DND-41 (cell line): ENCODE measurements at regions not wholly inside any gene's neighbourhood (a gene's known extent, or its start where the extent isn't known, plus 50 kb on each side); places are given as distances from the start of the nearest gene placed in this dataset.

ENCODE experiments used
- ATAC-seq: fragments of 200-7000 bp; cut with Tn5 transposase; 3 replicates; pipeline ENCODE4 v1.9.1; 2021; ENCODE audit warnings: low read depth; ENCODE audit not compliant: insufficient read depth
- DNase-seq: peaks from one replicate; pipeline ENCODE4 v3.0.0-alpha.2; 2020
- H2AFZ ChIP-seq: 2 replicates; pipeline ENCODE4 v1.6.0; 2012; ENCODE audit warnings: low read depth, low read length
- H3K27ac ChIP-seq: 2 replicates; pipeline ENCODE4 v1.5.1; 2012; ENCODE audit warnings: low read length, inconsistent platforms
- H3K27me3 ChIP-seq: fragments of 200-600 bp; sonication (generic); 2 replicates; pipeline ENCODE4 v1.6.0; 2012; ENCODE audit warnings: low read length, mild to moderate bottlenecking, inconsistent platforms; ENCODE audit not compliant: insufficient read depth, poor library complexity
- H3K36me3 ChIP-seq: 2 replicates; pipeline ENCODE4 v1.5.1; 2012; ENCODE audit warnings: low read length, inconsistent platforms; ENCODE audit not compliant: insufficient read depth
- H3K4me1 ChIP-seq: 2 replicates; pipeline ENCODE4 v1.5.1; 2012; ENCODE audit warnings: mild to moderate bottlenecking, low read length; ENCODE audit not compliant: insufficient read depth
- H3K4me2 ChIP-seq: 2 replicates; pipeline ENCODE4 v1.6.0; 2012; ENCODE audit warnings: mild to moderate bottlenecking, moderate library complexity, low read length, inconsistent platforms; ENCODE audit not compliant: insufficient read depth
- H3K4me3 ChIP-seq, 2 experiments: fragments of 200-600 bp in 1 of 2; shearing (Covaris generic) in 1 of 2; 2 replicates each; pipeline ENCODE4 v1.5.1; 2012 to 2016; ENCODE audit warnings: inconsistent platforms in 2 of 2, low read length in 2 of 2, mild to moderate bottlenecking in 2 of 2, low read depth in 1 of 2, moderate library complexity in 1 of 2
- H3K79me2 ChIP-seq: 2 replicates; pipeline ENCODE4 v1.6.0; 2012; ENCODE audit warnings: low read length, inconsistent platforms; ENCODE audit not compliant: insufficient read depth
- H3K9ac ChIP-seq: 2 replicates; pipeline ENCODE4 v1.6.0; 2012; ENCODE audit warnings: low read depth, mild to moderate bottlenecking, inconsistent platforms, low read length, moderate library complexity
- H3K9me3 ChIP-seq: 2 replicates; pipeline ENCODE4 v1.5.1; 2012; ENCODE audit warnings: low read length, moderate library complexity, mild to moderate bottlenecking, inconsistent platforms; ENCODE audit not compliant: insufficient read depth, severe bottlenecking
- H4K20me1 ChIP-seq: 2 replicates; pipeline ENCODE4 v1.6.0; 2012; ENCODE audit warnings: low read length; ENCODE audit not compliant: insufficient read depth
- CTCF ChIP-seq: IDR thresholded peaks from 2 replicates; pipeline ENCODE4 v1.5.1; 2012; ENCODE audit warnings: borderline replicate concordance, low read length, moderate library complexity, mild to moderate bottlenecking; ENCODE audit not compliant: poor library complexity, severe bottlenecking; ENCODE audit errors: extremely low read depth
- EZH2 ChIP-seq: IDR thresholded peaks from 3 replicates; pipeline ENCODE4 v1.6.1; 2012; ENCODE audit warnings: borderline replicate concordance, low read depth, mild to moderate bottlenecking, moderate library complexity, low read length, inconsistent platforms; ENCODE audit not compliant: severe bottlenecking

DNA sequence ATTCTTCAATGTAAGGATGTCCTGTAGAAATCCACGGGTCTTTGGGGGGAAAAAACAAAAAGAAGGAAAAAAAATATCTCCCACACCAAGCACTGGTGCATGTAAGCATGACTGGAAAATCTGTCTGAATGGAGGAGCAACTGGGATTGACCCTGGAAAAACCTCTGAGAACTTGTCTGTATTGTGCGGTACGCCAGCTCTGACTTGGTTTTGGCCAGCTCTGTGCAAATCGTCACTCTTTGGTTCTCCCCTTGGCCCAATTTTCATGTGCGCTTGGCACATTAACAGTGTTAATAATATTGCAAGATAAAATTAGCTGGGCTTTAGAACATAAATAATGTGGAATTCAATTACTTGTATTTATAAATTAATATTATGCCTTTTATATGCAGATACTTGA, 231.2 kb upstream of the HAND2 start:
- Histone ChIP-seq H3K9ac (no peak overlapping the region), H3K36me3 (no peaks in the 10 kb centered on the region), H3K4me1 (no peaks in the 10 kb centered on the region), H3K4me3 (no peak overlapping the region), H2AFZ (no peak overlapping the region), H3K27me3 (no peaks in the 10 kb centered on the region), H3K79me2 (no peaks in the 10 kb centered on the region), H3K9me3 (no peaks in the 10 kb centered on the region), H3K27ac (no peak overlapping the region), H4K20me1 (no peaks in the 10 kb centered on the region), H3K4me2 (no peak overlapping the region)
- ATAC-seq (no peak), DNase-seq (no peak)
- TF ChIP-seq CTCF = no peak
- no peak for TF ChIP-seq EZH2

GRCh38 chr4:173758132-173758531, 228.1 kb upstream of the HAND2 start:
- no peak for ATAC-seq
- no peak for TF ChIP-seq CTCF

GRCh38 chr4:173753408-173753807, 223.4 kb upstream of the HAND2 start:
- Histone ChIP-seq H3K79me2 (no peaks in the 10 kb centered on the region), H3K4me2 (no peak overlapping the region), H2AFZ (no peak overlapping the region), H3K36me3 (no peaks in the 10 kb centered on the region), H3K27me3 (no peaks in the 10 kb centered on the region), H3K9ac (no peak overlapping the region), H4K20me1 (no peaks in the 10 kb centered on the region), H3K27ac (no peak overlapping the region), H3K4me3 (no peak overlapping the region), H3K9me3 (no peaks in the 10 kb centered on the region), H3K4me1 (no peaks in the 10 kb centered on the region)
- ATAC-seq (no peak), DNase-seq (no peak)
- no peak for TF ChIP-seq CTCF
- no peak for TF ChIP-seq EZH2

More at GRCh38 chr4:173758132-173758531, 228.1 kb upstream of the HAND2 start:
- no peaks in the 10 kb centered on the region for H3K27me3 ChIP-seq
- no peak overlapping the region for H3K9ac ChIP-seq
- no peak overlapping the region for H2AFZ ChIP-seq
- H3K9me3 ChIP-seq = no peaks in the 10 kb centered on the region
- H3K27ac ChIP-seq = no peak overlapping the region
- H3K4me1 ChIP-seq = no peaks in the 10 kb centered on the region
- no peaks in the 10 kb centered on the region for H3K79me2 ChIP-seq
- H3K36me3 ChIP-seq = no peaks in the 10 kb centered on the region
- H4K20me1 ChIP-seq = no peaks in the 10 kb centered on the region
- no peak overlapping the region for H3K4me2 ChIP-seq
- no peak for DNase-seq
- H3K4me3 ChIP-seq = no peak overlapping the region

DNA sequence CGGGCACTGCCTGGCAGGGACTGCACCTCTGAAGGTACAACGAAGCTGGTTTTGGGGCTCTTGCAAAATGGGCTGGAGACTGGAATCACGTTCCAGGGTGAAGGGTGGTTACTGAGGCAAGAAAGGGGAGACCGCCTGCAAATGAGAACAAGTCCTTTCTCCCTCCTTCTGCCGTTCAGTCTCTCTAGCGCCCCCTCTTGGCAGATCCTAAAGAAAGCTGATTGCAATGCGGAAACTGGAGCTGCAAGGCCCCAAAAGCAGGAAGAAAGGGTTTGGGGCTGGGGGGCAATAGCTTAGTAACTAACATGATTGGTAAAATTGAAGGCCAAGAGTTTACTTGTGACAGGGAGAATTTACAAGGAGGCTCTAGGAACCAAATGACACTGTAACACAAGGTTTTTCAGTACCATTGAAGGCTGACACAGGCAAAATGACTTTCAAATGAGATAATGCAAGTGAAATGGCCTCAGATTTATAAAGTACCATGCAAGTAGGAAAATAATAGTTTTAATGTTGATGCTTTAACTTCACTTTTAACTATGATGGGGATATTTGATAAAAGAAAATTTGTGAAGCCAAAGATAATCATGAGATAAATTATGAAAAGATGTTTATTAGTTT, 222.7 kb upstream of the HAND2 start:
- peak; percentile 68 for TF ChIP-seq CTCF
- TF ChIP-seq EZH2 = no peak
- Histone ChIP-seq H3K27ac (no peak overlapping the region), H3K9ac (no peak overlapping the region), H4K20me1 (no peaks in the 10 kb centered on the region), H2AFZ (no peak overlapping the region), H3K4me1 (no peaks in the 10 kb centered on the region), H3K36me3 (no peaks in the 10 kb centered on the region), H3K9me3 (no peaks in the 10 kb centered on the region), H3K27me3 (no peaks in the 10 kb centered on the region), H3K4me2 (no peak overlapping the region), H3K4me3 (no peak overlapping the region), H3K79me2 (no peaks in the 10 kb centered on the region)
- peak; percentile 49 for DNase-seq
- ATAC-seq = peak; percentile 40; the same call in 1 of the 3 replicates
